K562 (cell line): ENCODE measurements at regions not wholly inside any gene's neighbourhood (a gene's known extent, or its start where the extent isn't known, plus 50 kb on each side); places are given as distances from the start of the nearest gene placed in this dataset.

Experiments used
- ATAC-seq: fragments of 200-7000 bp; cut with Tn5 transposase; 3 replicates; pipeline ENCODE4 v1.9.1; 2020; ENCODE audit warnings: moderate library complexity
- BruUV-seq: library from RNA; stranded (reverse); fragments of 400-500 nt; replicated peaks from 2 replicates; lab custom pipeline; 2021; lab: Mats Ljungman, UMichigan
- CTCF ChIA-PET: fragments of 300-600 bp; formaldehyde crosslinking; extraction: SDS; loops from one replicate; lab custom pipeline; 2021; ENCODE audit warnings: low intra/inter-chr PET ratio; lab: Yijun Ruan, JAX
- POLR2A ChIA-PET: fragments of 300-600, 350-650 bp; sonication (Branson Sonifier 250); formaldehyde crosslinking; extraction: SDS; loops from one replicate; lab custom pipeline; 2021; ENCODE audit warnings: antibody characterized with exemption, inconsistent platforms; lab: Yijun Ruan, JAX
- DNase-seq, 4 experiments: peaks; one replicate each; pipeline versions ENCODE4 v3.0.0 to v3.0.0-alpha.2; 2011 to 2018; ENCODE audit warnings: low spot score in 3 of 4, mixed read lengths in 3 of 4; ENCODE audit errors: extremely low read depth in 1 of 4
- FAIRE-seq: peaks from 2 replicates; lab custom pipeline; 2011; peaks lifted over from hg19 to GRCh38; lab: Jason Lieb, UNC
- H2AFZ ChIP-seq: 2 replicates; pipeline ENCODE4 v1.6.0; 2011; ENCODE audit warnings: low read depth, low read length, control low read depth, inconsistent platforms
- H3K27ac ChIP-seq: fragments of 200-600 bp; 3 replicates; pipeline ENCODE4 v1.8.0; 2011; ENCODE audit warnings: low read depth, mild to moderate bottlenecking, control low read depth, inconsistent platforms, low read length, moderate library complexity, mixed read lengths; ENCODE audit errors: extremely low read depth
- H3K27me3 ChIP-seq, 2 experiments: fragments of 300-600 bp in 1 of 2; 2 replicates in 1 of 2; 3 replicates in 1 of 2; pipeline versions ENCODE4 v1.6.0 to v1.8.0; 2011; ENCODE audit warnings: inconsistent platforms in 2 of 2, low read length in 2 of 2, mild to moderate bottlenecking in 1 of 2, mixed read lengths in 1 of 2, moderate library complexity in 1 of 2; ENCODE audit not compliant: control insufficient read depth in 2 of 2, insufficient read depth in 2 of 2
- H3K36me3 ChIP-seq: fragments of 300-600 bp; 3 replicates; pipeline ENCODE4 v1.8.0; 2011; ENCODE audit warnings: mild to moderate bottlenecking, low read length, inconsistent platforms; ENCODE audit not compliant: control insufficient read depth, insufficient read depth
- H3K4me1 ChIP-seq, 2 experiments: fragments of 200-600 bp in 1 of 2; replicated peaks in 1 of 2; 2 replicates in 1 of 2; 3 replicates in 1 of 2; pipeline versions ENCODE4 v1.5.1 to v1.8.0; 2011; ENCODE audit warnings: inconsistent platforms in 2 of 2, low read length in 2 of 2, mild to moderate bottlenecking in 1 of 2, mixed read lengths in 1 of 2, moderate library complexity in 1 of 2; ENCODE audit not compliant: control insufficient read depth in 2 of 2, insufficient read depth in 2 of 2
- H3K4me2 ChIP-seq: 2 replicates; pipeline ENCODE4 v1.6.1; 2011; ENCODE audit warnings: low read length, control low read depth, inconsistent platforms, mixed read lengths; ENCODE audit not compliant: insufficient read depth
- H3K4me3 ChIP-seq: fragments of 200-600 bp; sonication (generic), shearing (Covaris generic); 2 replicates; pipeline ENCODE4 v1.5.1; 2016; ENCODE audit warnings: control low read depth, inconsistent platforms
- H3K79me2 ChIP-seq: fragments of 200-600 bp; 3 replicates; pipeline ENCODE4 v1.8.0; 2011; ENCODE audit warnings: low read length, inconsistent platforms; ENCODE audit not compliant: control insufficient read depth, insufficient read depth
- H3K9ac ChIP-seq, 2 experiments: 2 replicates each; pipeline versions ENCODE4 v1.6.0 to v1.6.1; 2011; ENCODE audit warnings: low read depth in 2 of 2, low read length in 2 of 2, control low read depth in 1 of 2, inconsistent platforms in 1 of 2, mild to moderate bottlenecking in 1 of 2, mixed read lengths in 1 of 2; ENCODE audit not compliant: insufficient read depth in 1 of 2
- H3K9me1 ChIP-seq: one replicate; pipeline ENCODE4 v1.6.0; 2011; ENCODE audit warnings: inconsistent platforms, mild to moderate bottlenecking, low read length, moderate library complexity; ENCODE audit not compliant: control insufficient read depth, insufficient read depth
- H3K9me3 ChIP-seq: replicated peaks from 2 replicates; pipeline ENCODE4 v1.5.1; 2011; ENCODE audit warnings: low read depth, low read length, inconsistent platforms; ENCODE audit not compliant: control insufficient read depth, insufficient read depth
- H4K20me1 ChIP-seq: replicated peaks from 2 replicates; pipeline ENCODE4 v1.6.1; 2011; ENCODE audit warnings: low read length, inconsistent platforms, mixed read lengths; ENCODE audit not compliant: control insufficient read depth, insufficient read depth
- HMGXB4 ChIP-seq: sonication (generic); formaldehyde crosslinking; IDR thresholded peaks from 2 replicates; pipeline ENCODE4 v1.8.1; 2023; ENCODE audit warnings: mild to moderate bottlenecking, missing genetic modification reagents
- MAFK ChIP-seq: IDR thresholded peaks from 2 replicates; pipeline ENCODE4 v1.6.1; 2011; ENCODE audit warnings: low read length, improper control_type of control experiment
- MYC ChIP-seq, 2 experiments: fragments of 250-450 bp in 1 of 2; sonication (Bioruptor Pico) in 1 of 2; IDR thresholded peaks; 2 replicates each; pipeline versions ENCODE4 v1.5.1 to v1.6.1; 2012 to 2021; ENCODE audit warnings: low read depth in 2 of 2, borderline replicate concordance in 1 of 2, improper control_type of control experiment in 1 of 2, low read length in 1 of 2, mild to moderate bottlenecking in 1 of 2, moderate library complexity in 1 of 2
- MYNN ChIP-seq, 2 experiments: sonication (generic); formaldehyde crosslinking in 1 of 2; IDR thresholded peaks; 2 replicates each; pipeline versions ENCODE4 v1.5.0 to v1.6.1; 2016 to 2020; ENCODE audit warnings: antibody characterized with exemption in 1 of 2, missing genetic modification reagents in 1 of 2
- PYGO2 ChIP-seq: fragments of 450-650 bp; IDR thresholded peaks from 2 replicates; pipeline ENCODE4 v1.6.1; 2016; ENCODE audit warnings: mild to moderate bottlenecking, missing genetic modification characterization, moderate library complexity, missing compliant biosample characterization
- RBM17 ChIP-seq: fragments of 200-400 bp; formaldehyde crosslinking; IDR thresholded peaks from 2 replicates; pipeline ENCODE4 v1.6.1; 2017; ENCODE audit warnings: low read depth, mild to moderate bottlenecking, low read length, borderline replicate concordance
- SMAD2 ChIP-seq: fragments of 150-350 bp; IDR thresholded peaks from 2 replicates; pipeline ENCODE4 v1.6.1; 2014; ENCODE audit warnings: low read depth, mild to moderate bottlenecking, low read length
- TAF9B ChIP-seq: fragments of 450-650 bp; IDR thresholded peaks from 2 replicates; pipeline ENCODE4 v1.6.1; 2018; ENCODE audit warnings: mild to moderate bottlenecking; ENCODE audit not compliant: partially characterized antibody
- TCF7 ChIP-seq: sonication (generic); IDR thresholded peaks from 2 replicates; pipeline ENCODE4 v1.6.1; 2016; ENCODE audit warnings: antibody characterized with exemption, borderline replicate concordance
- TCF7L2 ChIP-seq: fragments of 150-350 bp; IDR thresholded peaks from 2 replicates; pipeline ENCODE4 v1.6.1; 2016; ENCODE audit warnings: low read depth, mild to moderate bottlenecking, low read length, moderate library complexity
- YY1 ChIP-seq, 3 experiments: IDR thresholded peaks; 2 replicates each; pipeline ENCODE4 v1.6.1; 2011; ENCODE audit warnings: low read length in 2 of 3, mild to moderate bottlenecking in 2 of 3, moderate library complexity in 2 of 3, borderline replicate concordance in 1 of 3, control low read depth in 1 of 3, low read depth in 1 of 3; ENCODE audit not compliant: insufficient read depth in 3 of 3, insufficient replicate concordance in 2 of 3, control insufficient read depth in 1 of 3, insufficient read length in 1 of 3; ENCODE audit errors: extremely low read depth in 1 of 3
- ZNF121 ChIP-seq: sonication (generic); formaldehyde crosslinking; conservative IDR thresholded peaks from 2 replicates; pipeline ENCODE4 v1.8.0; 2022; ENCODE audit warnings: missing genetic modification reagents
- ZNF143 ChIP-seq: sonication (generic); formaldehyde crosslinking; IDR thresholded peaks from 2 replicates; pipeline ENCODE4 v1.9.0; 2022; ENCODE audit warnings: mild to moderate bottlenecking, missing genetic modification reagents
- ZNF41 ChIP-seq: fragments of 250-450 bp; sonication (Bioruptor Pico); conservative IDR thresholded peaks from 2 replicates; pipeline ENCODE4 v1.4.0; 2020; ENCODE audit warnings: mild to moderate bottlenecking
- ZNF431 ChIP-seq: sonication (generic); formaldehyde crosslinking; IDR thresholded peaks from 2 replicates; pipeline ENCODE4 v1.8.0; 2022; ENCODE audit warnings: mild to moderate bottlenecking, missing genetic modification reagents
- WGBS: fragments of 100-300 bp; shearing (Covaris generic); methylation state at CpG from one replicate; pipeline ENCODE4 v1.1.6; 2016; ENCODE audit warnings: low coverage, mixed read lengths; ENCODE audit not compliant: insufficient coverage; ENCODE audit errors: missing lambda C conversion rate; 5-methylcytosine and 5-hydroxymethylcytosine counted together
- in situ Hi-C: fragments of 300-500 bp; cut with MboI; formaldehyde crosslinking; loops from 4 replicates; pipeline ENCODE4 v1.15.0; 2018; ENCODE audit warnings: inconsistent platforms, mixed read lengths
- intact Hi-C: fragments of 100-400 bp; cut with micrococcal nuclease; formaldehyde crosslinking; loops from 2 replicates; pipeline ENCODE4 v1.14.2; 2022
- TF ChIP-seq, protein P1 (sequence below): fragments of 250-450 bp; sonication (Bioruptor Pico); IDR thresholded peaks from 2 replicates; pipeline ENCODE4 v1.4.0; 2020; ENCODE audit warnings: borderline replicate concordance
- TF ChIP-seq, protein P2 (sequence below): sonication (generic); formaldehyde crosslinking; IDR thresholded peaks from 2 replicates; pipeline ENCODE4 v1.8.1; 2023; ENCODE audit warnings: mild to moderate bottlenecking, missing genetic modification reagents, moderate library complexity

DNA sequence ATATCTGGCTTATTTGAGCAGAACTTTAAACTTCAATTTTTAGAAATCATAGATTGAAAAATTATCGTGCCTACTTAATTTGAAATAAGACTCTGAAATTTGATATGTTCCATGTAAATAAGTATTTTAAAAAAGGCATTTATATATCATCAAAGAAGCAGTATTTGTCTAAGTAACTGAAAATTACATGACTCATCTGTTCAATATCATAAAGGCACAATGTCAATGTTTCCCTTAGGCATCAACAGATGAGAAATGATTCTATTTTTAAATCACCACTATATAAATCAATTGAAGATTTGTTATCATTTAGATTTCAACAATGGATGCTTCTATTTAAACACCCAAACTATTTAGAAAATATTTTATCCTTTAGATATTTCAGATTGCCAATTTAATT lies 142.9 kb upstream of the POU5F2 start (continued):
- no peak for TF ChIP-seq YY1 (IDR thresholded peaks at IDR 0.05; ENCODE audit: borderline replicate concordance in 1 of 3, control insufficient read depth in 1 of 3, extremely low read depth in 1 of 3, insufficient read depth in 3 of 3, insufficient read length in 1 of 3, insufficient replicate concordance in 2 of 3, low read depth in 1 of 3, low read length in 2 of 3)
- TF ChIP-seq TCF7L2 = no peak
- TF ChIP-seq ZNF143 (CRISPR knock-in tag) = no peak
- no peak for TF ChIP-seq PYGO2 (tag)
- TF ChIP-seq MAFK = no peak
- TF ChIP-seq, all 486 proteins: peak for 0

- no peaks in the 10 kb centered on the region for H3K9me1 ChIP-seq
- DNase-seq (no peak), ATAC-seq (no peak), FAIRE-seq (no peak)
- H2AFZ ChIP-seq = no peak overlapping the region
- no TSS peak for BruUV-seq
- H3K9ac ChIP-seq = no peak overlapping the region
- no peak overlapping the region for H3K4me3 ChIP-seq
- no peaks in the 10 kb centered on the region for H3K4me1 ChIP-seq
- intact Hi-C loops (no loop called here), in situ Hi-C loops (no loop called here)
- POLR2A ChIA-PET = no interaction called here
- no peaks in the 10 kb centered on the region for H3K27me3 ChIP-seq
- no peaks in the 10 kb centered on the region for H4K20me1 ChIP-seq
- no peak overlapping the region for H3K27ac ChIP-seq
- 7% methylated on average over 2 of the region's 2 CpGs for WGBS
- H3K36me3 ChIP-seq = no peaks in the 10 kb centered on the region
- no peaks in the 10 kb centered on the region for H3K9me3 ChIP-seq
- H3K4me2 ChIP-seq = no peak overlapping the region
- CTCF ChIA-PET = no interaction called here
- no peaks in the 10 kb centered on the region for H3K79me2 ChIP-seq
- TF ChIP-seq HMGXB4 (CRISPR knock-in tag) = no peak
- TF ChIP-seq, protein P1, sequence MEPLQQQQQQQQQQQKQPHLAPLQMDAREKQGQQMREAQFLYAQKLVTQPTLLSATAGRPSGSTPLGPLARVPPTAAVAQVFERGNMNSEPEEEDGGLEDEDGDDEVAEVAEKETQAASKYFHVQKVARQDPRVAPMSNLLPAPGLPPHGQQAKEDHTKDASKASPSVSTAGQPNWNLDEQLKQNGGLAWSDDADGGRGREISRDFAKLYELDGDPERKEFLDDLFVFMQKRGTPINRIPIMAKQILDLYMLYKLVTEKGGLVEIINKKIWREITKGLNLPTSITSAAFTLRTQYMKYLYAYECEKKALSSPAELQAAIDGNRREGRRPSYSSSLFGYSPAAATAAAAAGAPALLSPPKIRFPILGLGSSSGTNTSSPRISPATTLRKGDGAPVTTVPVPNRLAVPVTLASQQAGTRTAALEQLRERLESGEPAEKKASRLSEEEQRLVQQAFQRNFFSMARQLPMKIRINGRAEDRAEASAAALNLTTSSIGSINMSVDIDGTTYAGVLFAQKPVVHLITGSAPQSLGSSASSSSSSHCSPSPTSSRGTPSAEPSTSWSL (CRISPR knock-in tag) = no peak
- no peak for TF ChIP-seq TAF9B
- no peak for TF ChIP-seq ZNF41 (CRISPR knock-in tag)
- TF ChIP-seq MYC (IDR thresholded peaks at IDR 0.05; ENCODE audit: low read depth, low read length) = no peak
- TF ChIP-seq MYC (CRISPR knock-in tag; IDR thresholded peaks at IDR 0.05; ENCODE audit: borderline replicate concordance, low read depth) = no peak
- TF ChIP-seq RBM17 = no peak
- TF ChIP-seq ZNF431 (CRISPR knock-in tag) = no peak
- no peak for TF ChIP-seq SMAD2
- no peak for TF ChIP-seq MYNN (IDR thresholded peaks at IDR 0.05)
- TF ChIP-seq MYNN (CRISPR knock-in tag; IDR thresholded peaks at IDR 0.05) = no peak
- TF ChIP-seq, protein P2, sequence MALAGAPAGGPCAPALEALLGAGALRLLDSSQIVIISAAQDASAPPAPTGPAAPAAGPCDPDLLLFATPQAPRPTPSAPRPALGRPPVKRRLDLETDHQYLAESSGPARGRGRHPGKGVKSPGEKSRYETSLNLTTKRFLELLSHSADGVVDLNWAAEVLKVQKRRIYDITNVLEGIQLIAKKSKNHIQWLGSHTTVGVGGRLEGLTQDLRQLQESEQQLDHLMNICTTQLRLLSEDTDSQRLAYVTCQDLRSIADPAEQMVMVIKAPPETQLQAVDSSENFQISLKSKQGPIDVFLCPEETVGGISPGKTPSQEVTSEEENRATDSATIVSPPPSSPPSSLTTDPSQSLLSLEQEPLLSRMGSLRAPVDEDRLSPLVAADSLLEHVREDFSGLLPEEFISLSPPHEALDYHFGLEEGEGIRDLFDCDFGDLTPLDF (CRISPR knock-in tag) = no peak
- TF ChIP-seq TCF7 = no peak
- TF ChIP-seq ZNF121 (CRISPR knock-in tag) = no peak
Measured at GRCh38 chr5:93883459-93883858, 142.1 kb upstream of the POU5F2 start.
